ENCODE measurements at regions not wholly inside any gene's neighbourhood (a gene's known extent, or its start where the extent isn't known, plus 50 kb on each side); places are given as distances from the start of the nearest gene placed in this dataset.

DNA sequence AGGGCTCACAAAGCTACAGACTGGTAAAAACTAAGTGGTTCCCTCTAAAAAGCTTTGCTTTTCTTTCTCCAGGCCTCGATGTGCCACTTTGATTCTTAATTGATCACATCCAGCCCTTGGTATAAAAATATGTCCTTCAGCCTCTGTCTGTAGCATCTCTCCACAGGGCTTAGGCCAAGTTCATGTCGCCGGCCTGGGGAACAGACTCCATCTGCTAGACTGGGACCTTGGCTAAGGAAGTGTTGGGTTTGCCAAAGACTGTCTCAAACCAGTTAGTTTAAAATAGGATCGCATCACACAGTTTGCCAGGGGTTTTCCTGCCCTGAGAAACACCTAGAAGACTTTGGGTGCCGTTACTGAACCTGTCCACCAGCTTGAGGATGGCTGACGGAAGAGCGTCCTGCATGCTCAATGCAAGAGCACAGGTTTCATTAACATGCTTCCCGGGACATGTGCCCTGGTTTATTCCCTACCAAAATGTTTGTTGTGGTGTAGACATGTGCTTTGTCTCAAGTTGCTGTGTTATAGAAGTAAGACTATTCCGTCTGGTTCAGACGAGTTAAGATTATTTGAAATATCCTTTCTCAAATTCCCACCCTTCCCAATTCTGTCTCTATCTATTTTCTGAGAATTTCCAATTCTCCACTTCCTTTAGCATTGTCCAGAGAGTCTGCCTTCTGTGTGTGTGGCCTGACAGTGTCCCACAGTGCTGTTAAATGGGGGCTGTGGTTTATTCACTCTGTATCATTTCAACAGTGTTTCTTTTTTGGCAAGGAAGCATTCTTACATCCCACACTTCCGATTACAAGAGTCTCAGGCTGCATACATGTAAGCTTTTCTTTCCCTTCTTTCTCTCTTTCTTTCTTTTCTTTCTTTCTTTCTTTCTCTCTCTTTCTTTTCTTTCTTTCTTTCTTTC, 334.7 kb downstream of the INHBA start:
- CTCF ChIA-PET: no interaction called here
- POLR2A ChIA-PET: no interaction called here
- TF ChIP-seq, protein P1, sequence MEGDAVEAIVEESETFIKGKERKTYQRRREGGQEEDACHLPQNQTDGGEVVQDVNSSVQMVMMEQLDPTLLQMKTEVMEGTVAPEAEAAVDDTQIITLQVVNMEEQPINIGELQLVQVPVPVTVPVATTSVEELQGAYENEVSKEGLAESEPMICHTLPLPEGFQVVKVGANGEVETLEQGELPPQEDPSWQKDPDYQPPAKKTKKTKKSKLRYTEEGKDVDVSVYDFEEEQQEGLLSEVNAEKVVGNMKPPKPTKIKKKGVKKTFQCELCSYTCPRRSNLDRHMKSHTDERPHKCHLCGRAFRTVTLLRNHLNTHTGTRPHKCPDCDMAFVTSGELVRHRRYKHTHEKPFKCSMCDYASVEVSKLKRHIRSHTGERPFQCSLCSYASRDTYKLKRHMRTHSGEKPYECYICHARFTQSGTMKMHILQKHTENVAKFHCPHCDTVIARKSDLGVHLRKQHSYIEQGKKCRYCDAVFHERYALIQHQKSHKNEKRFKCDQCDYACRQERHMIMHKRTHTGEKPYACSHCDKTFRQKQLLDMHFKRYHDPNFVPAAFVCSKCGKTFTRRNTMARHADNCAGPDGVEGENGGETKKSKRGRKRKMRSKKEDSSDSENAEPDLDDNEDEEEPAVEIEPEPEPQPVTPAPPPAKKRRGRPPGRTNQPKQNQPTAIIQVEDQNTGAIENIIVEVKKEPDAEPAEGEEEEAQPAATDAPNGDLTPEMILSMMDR (IDR thresholded peaks at IDR 0.05; ENCODE audit: control extremely low read depth, extremely low read depth, low read depth, missing control alignments): no peak
- DNase-seq (ENCODE audit: extremely low spot score): no peak

DNA sequence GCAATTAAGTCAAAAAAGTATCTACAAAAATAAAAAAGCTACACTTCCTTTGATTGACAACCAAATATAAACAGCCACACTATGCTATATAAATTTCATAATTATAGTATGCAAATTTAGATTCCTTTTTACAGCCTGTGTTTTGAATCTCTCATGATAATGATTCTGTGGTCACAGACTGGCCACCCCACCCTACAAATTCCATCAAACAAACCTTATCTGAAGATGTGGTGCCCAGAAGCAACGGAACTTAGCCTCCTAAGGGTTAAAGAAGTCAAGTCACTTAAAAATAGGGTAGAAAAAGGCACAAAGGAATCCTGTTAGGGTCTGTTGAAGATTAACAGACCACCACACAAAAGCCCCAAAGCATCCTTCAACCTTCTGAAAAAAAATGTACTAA, 351.8 kb downstream of the INHBA start:
- TF ChIP-seq, protein P1 (IDR thresholded peaks at IDR 0.05; ENCODE audit: control extremely low read depth, extremely low read depth, low read depth, missing control alignments): no peak
- POLR2A ChIA-PET: no interaction called here
- CTCF ChIA-PET: no interaction called here
- DNase-seq (ENCODE audit: extremely low spot score): no peak

- ChIA-PET POLR2A (no interaction called here), CTCF (no interaction called here)
- TF ChIP-seq, protein P1 (IDR thresholded peaks at IDR 0.05; ENCODE audit: control extremely low read depth, extremely low read depth, low read depth, missing control alignments): no peak
- no peak for DNase-seq (ENCODE audit: extremely low spot score)
Observed at GRCh38 chr7:41346878-41347277, 356.0 kb downstream of the INHBA start.

GRCh38 chr7:41339913-41340676, 362.8 kb downstream of the INHBA start:
- DNase-seq (ENCODE audit: extremely low spot score): no peak
- TF ChIP-seq, protein P1 (IDR thresholded peaks at IDR 0.05; ENCODE audit: control extremely low read depth, extremely low read depth, low read depth, missing control alignments): no peak
- POLR2A ChIA-PET: no interaction called here
- CTCF ChIA-PET: interaction anchor here (1.6 kb wide), 1 partner anchor 11 kb away, joined by 5 read pairs; no protein-coding TSS in a partner anchor

GRCh38 chr7:41336981-41337380, 365.9 kb downstream of the INHBA start:
- POLR2A ChIA-PET: no interaction called here
- CTCF ChIA-PET: no interaction called here
- TF ChIP-seq, protein P1 (IDR thresholded peaks at IDR 0.05; ENCODE audit: control extremely low read depth, extremely low read depth, low read depth, missing control alignments): no peak
- DNase-seq (ENCODE audit: extremely low spot score): no peak

DNA sequence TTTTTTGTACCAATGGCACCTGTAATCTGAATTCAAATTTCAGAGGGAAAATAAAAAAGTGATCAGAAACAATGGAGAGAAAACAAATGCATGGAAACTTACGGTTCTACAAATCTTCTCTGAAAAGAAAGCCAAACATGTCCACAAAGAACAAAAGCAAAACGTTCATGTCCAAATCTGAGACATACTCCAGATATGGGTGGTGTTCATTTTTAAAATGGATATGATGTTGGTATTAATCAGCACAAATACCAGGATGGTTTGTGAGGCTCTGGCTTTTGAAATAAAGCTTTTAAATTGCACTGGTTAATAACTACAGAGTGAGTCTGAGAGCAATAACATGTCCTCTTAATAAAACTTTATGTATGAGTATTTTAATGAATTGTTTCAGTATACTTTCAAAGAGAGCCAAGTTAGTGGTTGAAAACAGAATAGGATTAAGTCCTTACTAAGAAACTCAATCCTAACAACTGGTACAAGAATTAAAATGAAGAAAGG, 366.4 kb downstream of the INHBA start:
- no peak for DNase-seq (ENCODE audit: extremely low spot score)
- ChIA-PET CTCF (no interaction called here), POLR2A (no interaction called here)
- TF ChIP-seq, protein P1 (IDR thresholded peaks at IDR 0.05; ENCODE audit: control extremely low read depth, extremely low read depth, low read depth, missing control alignments): no peak

Data from GM10248 (cell line).